Cardiac septum (tissue), 1 donor: ENCODE measurements at regions not wholly inside any gene's neighbourhood (a gene's known extent, or its start where the extent isn't known, plus 50 kb on each side); places are given as distances from the start of the nearest gene placed in this dataset.
"Not testable (repeated sequence)": the region's sequence is repeated elsewhere in the genome, so short reads cannot be mapped to it uniquely, and the experiment has no call there.

Experiments
- DNase-seq: peaks from one replicate; pipeline ENCODE4 v3.0.0-alpha.2; 2020; ENCODE audit warnings: low spot score
- intact Hi-C: fragments of 100-400 bp; cut with DNase I; formaldehyde crosslinking; loops from one replicate; pipeline ENCODE4 v1.14.0; 2022
- donor health status: DM: no; HTN: no; CAD: no.

DNA sequence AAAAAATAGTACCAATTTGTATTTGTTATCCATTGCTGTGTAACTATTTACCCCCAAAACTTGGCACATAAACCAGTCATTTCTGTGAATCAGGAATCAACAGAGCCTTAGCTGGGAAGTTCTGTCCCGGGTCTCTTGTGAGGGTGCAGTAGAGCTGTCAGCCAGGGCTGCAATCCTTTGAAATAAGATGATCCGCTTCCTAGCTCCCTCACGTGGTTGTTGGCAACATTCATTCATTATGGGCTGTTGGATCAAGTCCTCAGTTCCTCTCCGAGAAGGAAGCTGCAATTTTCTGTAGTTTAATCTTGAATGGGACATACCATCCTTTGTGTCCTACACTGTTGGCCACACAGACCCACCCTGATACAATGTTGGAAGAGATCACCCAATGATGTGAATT is 277.2 kb downstream of the SUCLA2 start:
- intact Hi-C loops = no loop called here
- no peak for DNase-seq

DNA sequence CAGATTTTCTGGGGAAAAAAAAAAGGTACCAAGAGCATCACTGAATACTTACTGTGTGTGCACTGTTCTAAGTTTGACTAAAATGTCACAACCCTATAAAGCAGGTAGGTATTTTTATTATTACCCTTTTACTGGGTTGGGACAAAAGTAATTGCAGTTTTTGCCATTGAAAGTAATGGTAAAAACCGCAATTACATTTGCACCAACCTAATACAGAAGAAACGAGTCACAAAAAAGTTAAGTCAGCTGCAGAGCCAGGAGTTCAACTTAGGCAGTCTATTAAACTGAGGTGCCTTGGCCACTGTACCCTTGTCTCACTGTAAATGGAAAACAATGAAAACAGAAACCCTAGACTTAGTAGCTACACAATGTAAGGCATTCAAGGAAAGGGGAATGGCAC is 281.9 kb downstream of the SUCLA2 start:
- intact Hi-C loops = no loop called here
- DNase-seq = no peak

DNA sequence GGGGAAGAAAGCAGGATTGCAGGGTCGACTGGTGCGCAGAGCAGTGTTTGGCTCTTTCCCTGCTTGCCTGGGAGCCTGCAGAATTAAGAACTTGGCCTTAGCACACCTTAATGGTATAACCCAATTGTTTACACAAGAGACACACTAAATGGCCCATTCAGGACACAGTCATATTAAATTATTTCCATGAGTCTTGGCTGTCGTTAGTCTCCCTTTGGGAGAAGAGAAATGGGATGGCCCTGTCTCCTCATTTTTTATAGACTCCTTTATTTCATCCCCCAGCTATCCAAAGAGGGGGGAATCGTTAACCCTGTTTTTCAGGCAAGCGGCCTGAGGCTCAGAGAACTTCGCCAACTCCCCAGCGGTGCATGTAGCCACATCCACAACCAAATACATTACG is 282.5 kb downstream of the SUCLA2 start:
- intact Hi-C loops = no loop called here

DNA sequence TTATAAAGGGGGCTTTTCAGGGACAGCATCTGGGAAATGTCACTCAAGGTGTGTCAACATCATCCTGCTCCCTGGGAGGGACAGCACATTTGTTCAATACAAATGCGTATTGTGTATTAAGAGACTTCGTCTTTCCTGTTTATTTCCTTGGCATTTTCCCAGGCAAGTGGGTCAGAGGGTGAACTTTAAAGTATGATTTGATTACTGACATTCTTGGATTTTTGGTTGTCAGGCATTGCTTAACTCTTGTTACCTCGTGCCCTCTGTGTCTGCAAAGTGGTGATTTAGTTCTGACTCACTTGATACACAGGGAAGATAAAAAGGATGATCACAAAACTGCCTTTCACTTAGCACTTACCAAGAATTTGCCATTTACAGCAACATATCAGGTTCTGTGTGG is 292.7 kb downstream of the SUCLA2 start:
- intact Hi-C loops = no loop called here

More for the DNA sequence above, 282.5 kb downstream of the SUCLA2 start:
- DNase-seq = no peak

DNA sequence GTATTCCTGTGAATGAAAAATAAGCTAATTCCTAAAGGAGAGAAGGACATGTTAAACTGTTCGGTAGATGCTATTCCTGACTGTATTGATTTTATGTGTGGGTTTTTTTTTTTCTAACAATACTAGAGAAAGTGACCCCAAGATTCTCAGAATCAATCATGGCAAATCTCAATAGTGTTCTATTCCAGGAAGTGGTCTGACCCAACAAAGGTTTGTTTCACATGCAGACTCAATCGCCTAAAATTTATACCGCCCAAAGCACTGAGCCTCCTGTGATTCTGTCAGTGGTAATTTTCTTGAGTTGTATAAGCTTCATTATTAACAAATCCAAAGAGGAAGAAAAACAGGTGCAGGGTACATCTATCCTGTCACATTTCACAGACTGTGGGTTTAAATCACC is 293.7 kb downstream of the SUCLA2 start:
- intact Hi-C loops = no loop called here
- DNase-seq = no peak

More for the DNA sequence above, 292.7 kb downstream of the SUCLA2 start:
- no peak for DNase-seq

DNA sequence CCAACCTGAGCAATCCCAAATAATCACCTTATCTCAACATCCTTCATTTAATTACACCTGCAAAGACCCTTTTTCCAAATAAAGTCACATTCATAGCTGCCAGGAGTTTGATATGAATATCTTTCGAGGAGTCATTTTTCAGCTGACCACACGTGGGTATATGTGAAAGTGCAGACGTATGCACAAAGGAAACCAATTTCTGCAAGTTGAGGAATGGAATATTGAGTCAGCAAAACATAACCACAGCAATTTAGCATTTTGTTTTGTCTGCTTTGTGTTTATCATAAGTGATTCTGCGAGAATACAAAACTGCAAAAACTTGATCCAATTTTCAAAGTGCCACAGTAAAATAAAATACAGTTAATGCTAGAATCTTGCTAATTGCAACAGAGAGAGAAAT is 295.9 kb downstream of the SUCLA2 start:
- intact Hi-C loops = no loop called here
- no peak for DNase-seq

DNA sequence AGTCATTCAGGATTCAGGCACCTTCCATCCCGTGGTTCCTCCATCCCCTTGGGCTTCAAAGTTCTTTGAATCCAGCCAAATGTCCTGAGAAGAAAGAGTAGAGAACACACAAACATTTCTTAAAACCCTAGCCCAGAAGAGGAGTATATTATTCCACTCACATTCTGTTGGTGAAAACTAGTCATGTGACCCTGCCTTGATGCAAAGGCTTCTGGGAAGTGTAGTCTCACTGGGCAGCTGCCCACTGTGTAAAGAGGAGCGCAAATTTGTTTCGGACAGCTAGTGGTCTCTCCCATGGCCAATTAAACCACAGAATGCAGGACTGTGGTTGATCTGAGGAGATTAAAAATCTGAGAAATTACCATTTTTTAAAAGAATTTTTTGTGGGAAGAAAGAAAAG is 304.4 kb downstream of the SUCLA2 start:
- intact Hi-C loops = no loop called here
- DNase-seq = no peak

DNA sequence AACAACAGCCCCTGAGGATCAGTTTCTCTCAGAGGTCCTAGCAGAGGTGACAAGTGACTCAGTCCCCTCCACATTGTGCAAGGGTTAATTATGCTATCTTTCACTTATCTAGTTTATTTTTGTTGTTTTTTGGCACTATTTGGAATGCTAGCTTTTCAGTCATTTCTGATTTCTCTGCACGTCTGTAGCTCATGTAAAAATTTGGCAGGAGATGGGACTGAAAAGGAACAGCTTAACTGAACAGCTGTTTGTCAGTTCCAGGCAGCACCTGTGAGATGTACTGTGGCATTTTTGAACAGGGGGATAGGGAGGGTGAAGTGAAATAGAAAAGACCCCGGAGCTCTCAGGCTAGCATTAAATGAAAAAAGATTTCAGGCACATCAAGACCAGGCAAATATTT is 313.5 kb downstream of the SUCLA2 start:
- intact Hi-C loops = no loop called here
- DNase-seq = no peak

DNA sequence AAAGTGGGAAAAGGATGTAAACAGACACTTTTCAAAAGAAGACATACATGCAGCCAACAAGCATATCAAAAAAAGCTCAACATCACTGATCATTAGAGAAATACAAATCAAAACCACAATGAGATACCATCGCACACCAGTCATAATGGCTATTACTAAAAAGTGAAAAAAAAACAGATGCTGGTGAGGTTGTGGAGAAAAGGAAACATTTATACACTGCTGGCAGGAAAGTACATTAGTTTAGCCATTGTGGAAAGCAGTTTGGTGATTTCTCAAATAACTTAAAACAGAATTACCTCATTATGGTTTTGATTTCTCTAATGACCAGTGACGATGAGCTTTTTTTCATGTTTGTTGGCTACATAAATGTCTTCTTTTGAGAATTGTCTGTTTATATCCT is 315.9 kb downstream of the SUCLA2 start:
- intact Hi-C loops, DNase-seq: not testable (repeated sequence)

DNA sequence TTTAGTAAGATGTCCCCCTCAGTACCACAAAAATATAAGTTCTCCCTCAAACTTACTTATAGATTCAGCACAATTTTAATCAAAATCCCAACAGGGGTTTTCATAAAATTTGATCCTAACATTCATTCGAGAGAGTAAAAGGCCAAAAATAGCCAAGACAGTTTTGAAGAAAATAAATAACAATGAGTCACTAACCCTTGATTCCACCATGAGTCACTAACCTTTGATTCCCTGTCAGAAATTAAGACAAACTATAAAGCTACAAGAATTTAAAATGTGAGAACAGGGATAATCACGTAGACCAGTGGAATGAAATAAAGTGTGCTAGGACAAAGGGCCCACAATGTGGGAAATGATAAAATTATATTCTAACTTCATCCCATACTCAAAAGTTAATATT is 320.3 kb downstream of the SUCLA2 start:
- DNase-seq = no peak
- intact Hi-C loops = no loop called here

DNA sequence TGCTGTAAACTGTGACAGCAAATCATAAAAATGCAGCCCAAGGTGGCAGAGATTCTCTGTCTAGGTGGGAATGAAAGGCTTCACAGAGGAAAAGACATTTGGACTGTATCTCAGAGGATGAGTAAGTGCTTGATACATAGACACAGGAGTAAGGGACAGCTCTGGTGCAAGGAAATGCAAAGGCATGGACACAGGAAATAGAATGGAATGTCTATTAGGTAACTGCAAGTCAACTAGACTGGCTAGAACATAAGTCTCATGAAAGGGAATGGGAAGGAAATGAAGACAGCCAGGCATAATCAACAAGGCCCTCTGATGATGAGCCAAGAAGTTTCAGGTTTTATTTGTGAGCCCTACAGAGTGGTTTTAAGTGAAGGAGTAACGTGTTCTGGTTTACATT is 321.7 kb downstream of the SUCLA2 start:
- intact Hi-C loops = no loop called here
- DNase-seq = no peak

DNA sequence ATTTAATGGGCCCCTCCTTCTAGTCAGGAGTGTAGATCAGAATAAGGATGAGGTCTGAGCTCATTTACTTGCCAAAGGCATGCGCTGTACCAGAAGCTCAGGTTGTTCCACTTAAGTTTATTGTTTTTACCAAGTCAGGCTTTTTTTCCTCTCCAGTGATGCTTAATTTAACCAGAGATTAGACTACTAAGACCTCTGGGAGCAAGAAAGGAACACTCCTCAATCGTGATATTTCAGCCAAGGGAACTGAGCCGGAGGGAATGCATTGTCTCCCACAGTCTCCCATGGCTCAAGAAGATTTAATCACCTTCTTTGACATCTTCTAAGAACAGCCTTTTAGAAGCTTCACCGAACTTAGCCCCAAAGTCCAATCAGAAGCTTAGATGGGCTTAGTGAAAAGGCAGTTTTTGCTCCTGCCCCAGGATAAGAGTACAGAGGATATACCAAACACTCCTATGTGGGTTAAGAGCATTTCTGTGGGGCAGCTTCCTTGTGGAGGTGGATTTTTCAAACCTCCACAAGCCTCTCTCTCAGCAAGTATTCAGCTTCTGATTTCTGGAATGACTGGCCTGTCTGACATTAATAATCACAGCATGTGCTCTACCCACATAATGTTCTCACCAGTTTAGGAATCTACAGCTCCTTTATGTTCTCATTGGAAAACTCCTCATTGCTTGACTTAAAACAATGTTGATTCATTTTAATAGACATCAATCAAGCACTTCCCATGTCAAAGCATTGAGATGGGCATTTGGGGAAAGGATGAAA is 322.7 kb downstream of the SUCLA2 start:
- DNase-seq = no peak
- intact Hi-C loops = no loop called here

DNA sequence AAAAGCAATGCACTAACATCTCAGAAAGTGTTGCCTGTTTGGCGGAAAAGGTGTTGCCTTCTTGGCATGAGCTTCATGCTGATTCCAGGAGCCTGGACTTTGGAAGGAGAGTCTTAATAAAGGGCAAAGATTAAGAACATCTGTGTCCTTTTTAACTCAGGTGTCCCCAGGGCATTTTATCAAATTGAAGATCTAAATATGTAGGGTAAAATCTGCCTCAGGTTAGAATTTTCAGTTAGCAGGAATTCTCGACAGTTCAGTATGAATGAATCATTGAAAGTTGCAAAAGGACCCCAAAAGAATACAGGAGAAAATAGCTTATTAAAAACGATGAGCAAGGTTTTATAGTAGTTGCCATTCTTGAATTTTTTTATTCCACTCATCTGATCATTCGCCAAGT is 325.2 kb downstream of the SUCLA2 start:
- no peak for DNase-seq
- intact Hi-C loops = no loop called here

DNA sequence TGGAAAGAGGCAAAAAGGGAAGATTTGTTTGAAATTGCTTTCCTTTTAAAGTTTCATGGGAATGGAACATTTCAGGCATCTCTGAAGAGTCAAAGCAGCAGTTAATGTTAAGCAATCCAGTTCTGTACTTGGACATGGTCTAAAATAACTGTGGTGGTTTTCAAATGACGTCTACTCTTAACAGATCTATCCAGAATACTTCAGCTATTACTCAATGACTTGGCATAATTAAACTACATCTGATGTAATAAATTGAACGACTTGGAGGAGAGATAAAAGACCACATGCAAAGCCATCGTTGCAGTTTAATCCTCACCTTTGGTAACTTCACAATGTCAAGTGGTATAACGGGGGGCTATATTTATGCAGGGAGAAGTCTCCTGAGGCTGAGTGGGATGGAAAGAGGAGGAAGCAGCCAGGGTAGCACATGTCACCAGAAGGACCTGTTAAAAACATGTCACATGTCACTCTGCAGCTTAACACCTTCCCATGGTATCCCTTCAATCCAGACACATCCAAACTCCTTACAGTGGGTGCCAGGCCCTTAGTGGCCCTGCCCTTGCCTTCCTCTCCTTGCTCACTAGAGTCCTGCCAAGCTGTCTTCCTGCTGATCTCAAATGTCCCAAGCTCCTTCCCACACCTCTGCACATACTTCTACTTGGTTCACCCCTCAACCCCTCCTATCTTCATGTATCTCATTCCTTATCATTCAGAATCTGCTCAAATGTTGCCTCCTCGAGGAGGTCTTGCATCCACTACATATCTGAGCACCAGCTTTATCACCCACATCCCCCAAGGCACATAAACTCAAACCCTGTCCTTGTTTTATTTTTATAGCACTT is 327.8 kb downstream of the SUCLA2 start:
- intact Hi-C loops = no loop called here
- no peak for DNase-seq

DNA sequence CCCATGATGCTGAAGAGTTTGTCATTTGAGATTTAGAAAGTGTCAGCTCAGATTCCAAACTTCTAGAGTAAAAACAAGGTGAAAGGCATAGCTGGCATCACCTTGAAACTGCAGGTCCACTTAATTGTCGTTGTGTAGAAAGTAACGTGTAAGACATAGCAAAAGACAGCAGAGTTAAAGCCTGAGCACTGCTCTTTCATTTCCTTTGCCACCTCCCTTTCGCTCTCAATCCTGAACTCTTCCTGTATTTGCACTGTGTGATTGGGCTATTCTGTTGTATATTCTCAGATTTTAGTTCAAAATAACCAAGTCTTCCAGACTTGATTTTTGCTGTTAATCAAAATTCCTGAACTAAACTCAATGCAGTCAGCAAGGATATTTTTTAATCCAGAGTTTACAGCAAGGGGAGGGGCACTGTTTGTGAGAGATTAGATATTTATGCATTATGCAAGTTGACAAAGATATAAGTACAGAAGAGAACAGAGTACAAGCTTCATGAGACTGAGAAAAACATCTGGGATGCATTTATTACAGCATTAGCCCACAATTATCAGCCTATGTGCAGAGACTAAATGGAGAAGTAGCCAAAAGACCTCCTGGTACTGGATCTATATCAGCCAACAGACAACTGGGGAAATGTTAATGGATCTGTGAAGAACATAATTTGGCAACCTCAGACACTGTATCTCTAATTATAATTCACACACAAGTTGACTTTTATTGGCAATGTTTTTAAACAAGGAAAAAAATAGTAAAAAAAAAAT is 328.6 kb downstream of the SUCLA2 start:
- DNase-seq = no peak
- intact Hi-C loops = no loop called here

DNA sequence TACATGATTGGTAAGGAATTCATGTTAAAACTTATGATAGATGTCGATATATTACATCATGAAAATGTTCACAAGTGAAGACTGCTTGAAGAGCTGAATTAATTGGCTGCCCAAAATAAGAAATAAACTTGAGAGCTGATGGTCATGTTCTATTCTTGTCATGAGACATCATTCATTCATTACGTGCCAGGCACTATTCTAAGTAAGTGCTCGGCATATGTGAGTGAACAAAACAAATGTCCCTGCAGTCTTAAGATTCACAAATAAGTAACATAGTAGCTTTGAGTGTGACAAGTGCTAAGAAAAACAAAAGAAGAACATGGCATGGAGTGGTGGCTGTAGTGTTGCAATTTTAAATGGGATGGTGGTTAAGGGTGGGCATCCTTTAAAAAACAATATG is 329.3 kb downstream of the SUCLA2 start:
- intact Hi-C loops = no loop called here
- no peak for DNase-seq

DNA sequence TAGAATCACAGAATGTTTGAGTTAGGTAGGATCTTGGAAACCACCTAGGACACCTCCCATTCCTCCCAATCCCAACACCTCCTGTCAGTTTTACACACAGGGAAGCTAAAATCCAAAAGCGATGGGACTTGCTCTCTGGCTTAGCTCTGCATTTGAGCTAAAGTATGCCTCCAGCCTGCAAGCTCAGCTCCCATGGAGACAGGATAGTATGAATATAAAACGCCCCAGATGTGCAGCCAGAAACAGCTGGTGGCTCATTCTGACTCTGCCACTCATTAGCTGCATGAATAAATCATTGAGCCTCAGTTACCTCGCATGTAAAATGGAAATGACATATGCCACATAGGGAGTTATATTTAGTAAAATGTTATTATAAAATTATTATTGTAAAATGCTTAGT is 336.0 kb downstream of the SUCLA2 start:
- no peak for DNase-seq
- intact Hi-C loops = no loop called here

DNA sequence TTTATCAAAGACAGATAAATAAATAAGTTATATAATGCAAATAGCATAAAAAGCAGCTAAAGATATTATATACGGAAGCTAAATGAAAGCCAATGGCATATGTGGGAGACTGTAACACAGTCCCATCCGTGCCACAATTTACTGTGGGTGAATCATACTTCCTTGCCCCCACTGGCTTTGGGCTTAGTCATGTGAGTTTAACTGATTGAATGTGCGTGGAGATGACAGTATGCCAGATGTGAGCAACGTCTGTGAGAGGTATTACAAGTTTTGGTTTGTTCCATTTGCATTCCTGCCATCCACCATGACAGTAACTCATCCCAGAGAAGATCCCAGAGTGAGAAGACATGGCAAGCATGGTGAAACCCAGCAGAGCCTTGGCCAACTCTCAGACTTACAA is 340.0 kb downstream of the SUCLA2 start:
- DNase-seq = no peak
- intact Hi-C loops = no loop called here

DNA sequence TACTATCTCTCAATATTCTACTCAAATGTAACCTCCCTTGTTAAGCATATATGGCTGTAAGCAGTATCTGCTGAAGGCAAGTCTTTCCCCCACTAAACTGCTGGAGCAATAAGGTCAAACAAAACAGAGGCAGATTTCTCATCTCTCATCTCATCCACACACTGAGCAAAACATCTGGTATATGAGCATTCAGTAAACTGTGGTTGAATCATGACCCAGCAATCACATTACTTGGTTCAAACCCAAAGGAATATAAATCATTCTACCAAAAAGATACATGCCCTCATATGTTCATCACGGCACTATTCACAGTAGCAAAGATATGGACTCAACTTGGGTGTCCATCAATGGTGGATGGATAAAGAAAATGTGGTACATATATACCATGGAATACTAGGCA is 344.4 kb downstream of the SUCLA2 start:
- DNase-seq = no peak
- intact Hi-C loops = no loop called here

DNA sequence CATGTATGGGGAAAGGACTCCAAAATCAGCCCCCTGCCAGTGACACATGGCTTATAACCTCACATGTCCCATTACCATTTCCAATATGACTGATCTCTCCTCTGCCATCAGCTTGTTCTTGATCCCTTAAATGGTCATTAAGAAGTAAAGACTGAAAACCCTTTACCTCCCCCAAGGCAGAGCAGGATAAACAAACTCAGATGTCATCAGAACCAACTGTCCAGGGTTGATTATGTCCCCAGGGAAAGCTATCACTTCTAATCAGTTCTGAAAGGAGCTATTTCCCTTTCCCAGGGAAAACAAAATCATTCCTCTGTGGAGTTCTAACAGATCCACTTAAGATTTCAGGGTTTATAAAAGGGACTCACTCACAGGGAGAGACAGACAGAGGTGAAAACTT is 350.9 kb downstream of the SUCLA2 start:
- intact Hi-C loops = no loop called here

More for the DNA sequence above, 350.9 kb downstream of the SUCLA2 start:
- DNase-seq = no peak
